ENCODE measurements at regions not wholly inside any gene's neighbourhood (a gene's known extent, or its start where the extent isn't known, plus 50 kb on each side); places are given as distances from the start of the nearest gene placed in this dataset.

DNA sequence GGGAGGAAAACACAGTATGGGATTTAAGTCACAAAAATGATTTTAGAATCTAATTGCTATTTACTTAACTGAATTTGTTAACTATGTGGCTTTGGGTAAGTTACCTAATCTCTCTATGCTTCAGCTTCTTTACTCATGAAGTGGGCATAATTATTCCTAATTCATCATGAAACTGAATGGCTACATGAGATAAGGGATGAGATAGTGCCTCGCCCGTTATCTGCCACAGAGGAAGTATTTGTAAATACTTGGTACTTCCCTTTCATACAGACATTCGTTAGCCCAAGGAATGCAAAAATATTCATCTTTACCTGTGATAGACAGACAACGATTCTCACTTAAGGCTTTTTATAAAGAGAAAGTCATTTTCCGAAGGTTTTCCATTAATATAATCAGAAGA lies 221.2 kb upstream of the BLID start:
- TF ChIP-seq, protein P1, sequence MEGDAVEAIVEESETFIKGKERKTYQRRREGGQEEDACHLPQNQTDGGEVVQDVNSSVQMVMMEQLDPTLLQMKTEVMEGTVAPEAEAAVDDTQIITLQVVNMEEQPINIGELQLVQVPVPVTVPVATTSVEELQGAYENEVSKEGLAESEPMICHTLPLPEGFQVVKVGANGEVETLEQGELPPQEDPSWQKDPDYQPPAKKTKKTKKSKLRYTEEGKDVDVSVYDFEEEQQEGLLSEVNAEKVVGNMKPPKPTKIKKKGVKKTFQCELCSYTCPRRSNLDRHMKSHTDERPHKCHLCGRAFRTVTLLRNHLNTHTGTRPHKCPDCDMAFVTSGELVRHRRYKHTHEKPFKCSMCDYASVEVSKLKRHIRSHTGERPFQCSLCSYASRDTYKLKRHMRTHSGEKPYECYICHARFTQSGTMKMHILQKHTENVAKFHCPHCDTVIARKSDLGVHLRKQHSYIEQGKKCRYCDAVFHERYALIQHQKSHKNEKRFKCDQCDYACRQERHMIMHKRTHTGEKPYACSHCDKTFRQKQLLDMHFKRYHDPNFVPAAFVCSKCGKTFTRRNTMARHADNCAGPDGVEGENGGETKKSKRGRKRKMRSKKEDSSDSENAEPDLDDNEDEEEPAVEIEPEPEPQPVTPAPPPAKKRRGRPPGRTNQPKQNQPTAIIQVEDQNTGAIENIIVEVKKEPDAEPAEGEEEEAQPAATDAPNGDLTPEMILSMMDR (IDR thresholded peaks at IDR 0.05): no peak
- TF ChIP-seq POLR2A (IDR thresholded peaks at IDR 0.05): no peak

Measured in tibial nerve (tissue), 3 donors.